ENCODE measurements at regions not wholly inside any gene's neighbourhood (a gene's known extent, or its start where the extent isn't known, plus 50 kb on each side); places are given as distances from the start of the nearest gene placed in this dataset.

GRCh38 chr3:153273767-153274435 is 111.9 kb downstream of the RAP2B start:
- TF ChIP-seq, protein P1, sequence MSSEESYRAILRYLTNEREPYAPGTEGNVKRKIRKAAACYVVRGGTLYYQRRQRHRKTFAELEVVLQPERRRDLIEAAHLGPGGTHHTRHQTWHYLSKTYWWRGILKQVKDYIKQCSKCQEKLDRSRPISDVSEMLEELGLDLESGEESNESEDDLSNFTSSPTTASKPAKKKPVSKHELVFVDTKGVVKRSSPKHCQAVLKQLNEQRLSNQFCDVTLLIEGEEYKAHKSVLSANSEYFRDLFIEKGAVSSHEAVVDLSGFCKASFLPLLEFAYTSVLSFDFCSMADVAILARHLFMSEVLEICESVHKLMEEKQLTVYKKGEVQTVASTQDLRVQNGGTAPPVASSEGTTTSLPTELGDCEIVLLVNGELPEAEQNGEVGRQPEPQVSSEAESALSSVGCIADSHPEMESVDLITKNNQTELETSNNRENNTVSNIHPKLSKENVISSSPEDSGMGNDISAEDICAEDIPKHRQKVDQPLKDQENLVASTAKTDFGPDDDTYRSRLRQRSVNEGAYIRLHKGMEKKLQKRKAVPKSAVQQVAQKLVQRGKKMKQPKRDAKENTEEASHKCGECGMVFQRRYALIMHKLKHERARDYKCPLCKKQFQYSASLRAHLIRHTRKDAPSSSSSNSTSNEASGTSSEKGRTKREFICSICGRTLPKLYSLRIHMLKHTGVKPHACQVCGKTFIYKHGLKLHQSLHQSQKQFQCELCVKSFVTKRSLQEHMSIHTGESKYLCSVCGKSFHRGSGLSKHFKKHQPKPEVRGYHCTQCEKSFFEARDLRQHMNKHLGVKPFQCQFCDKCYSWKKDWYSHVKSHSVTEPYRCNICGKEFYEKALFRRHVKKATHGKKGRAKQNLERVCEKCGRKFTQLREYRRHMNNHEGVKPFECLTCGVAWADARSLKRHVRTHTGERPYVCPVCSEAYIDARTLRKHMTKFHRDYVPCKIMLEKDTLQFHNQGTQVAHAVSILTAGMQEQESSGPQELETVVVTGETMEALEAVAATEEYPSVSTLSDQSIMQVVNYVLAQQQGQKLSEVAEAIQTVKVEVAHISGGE (tag by site-specific recombination; conservative IDR thresholded peaks at IDR 0.05; ENCODE audit: low read depth): no peak
- TF ChIP-seq ZNF24 (tag by site-specific recombination; IDR thresholded peaks at IDR 0.05) (no peak), ZNF426 (tag by site-specific recombination; IDR thresholded peaks at IDR 0.05) (no peak), ZSCAN23 (tag by site-specific recombination; IDR thresholded peaks at IDR 0.05) (no peak), ZNF214 (tag by site-specific recombination; IDR thresholded peaks at IDR 0.05; ENCODE audit: borderline replicate concordance) (no peak), ZBTB48 (tag by site-specific recombination; IDR thresholded peaks at IDR 0.05) (no peak), ZNF600 (tag by site-specific recombination; IDR thresholded peaks at IDR 0.05) (no peak), SALL2 (tag by site-specific recombination; IDR thresholded peaks at IDR 0.05; ENCODE audit: borderline replicate concordance) (no peak), ZNF324 (tag by site-specific recombination; IDR thresholded peaks at IDR 0.05) (no peak), ZNF548 (tag by site-specific recombination; IDR thresholded peaks at IDR 0.05) (no peak), ZNF514 (tag by site-specific recombination; IDR thresholded peaks at IDR 0.05) (no peak), ZNF660 (tag by site-specific recombination; IDR thresholded peaks at IDR 0.05) (no peak), ZNF776 (tag by site-specific recombination; IDR thresholded peaks at IDR 0.05; ENCODE audit: borderline replicate concordance) (no peak), EGR2 (tag by site-specific recombination; IDR thresholded peaks at IDR 0.05; ENCODE audit: low read depth) (no peak)
- TF ChIP-seq, protein P2, sequence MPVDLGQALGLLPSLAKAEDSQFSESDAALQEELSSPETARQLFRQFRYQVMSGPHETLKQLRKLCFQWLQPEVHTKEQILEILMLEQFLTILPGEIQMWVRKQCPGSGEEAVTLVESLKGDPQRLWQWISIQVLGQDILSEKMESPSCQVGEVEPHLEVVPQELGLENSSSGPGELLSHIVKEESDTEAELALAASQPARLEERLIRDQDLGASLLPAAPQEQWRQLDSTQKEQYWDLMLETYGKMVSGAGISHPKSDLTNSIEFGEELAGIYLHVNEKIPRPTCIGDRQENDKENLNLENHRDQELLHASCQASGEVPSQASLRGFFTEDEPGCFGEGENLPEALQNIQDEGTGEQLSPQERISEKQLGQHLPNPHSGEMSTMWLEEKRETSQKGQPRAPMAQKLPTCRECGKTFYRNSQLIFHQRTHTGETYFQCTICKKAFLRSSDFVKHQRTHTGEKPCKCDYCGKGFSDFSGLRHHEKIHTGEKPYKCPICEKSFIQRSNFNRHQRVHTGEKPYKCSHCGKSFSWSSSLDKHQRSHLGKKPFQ (tag by site-specific recombination; IDR thresholded peaks at IDR 0.05): no peak
- TF ChIP-seq, protein P3, sequence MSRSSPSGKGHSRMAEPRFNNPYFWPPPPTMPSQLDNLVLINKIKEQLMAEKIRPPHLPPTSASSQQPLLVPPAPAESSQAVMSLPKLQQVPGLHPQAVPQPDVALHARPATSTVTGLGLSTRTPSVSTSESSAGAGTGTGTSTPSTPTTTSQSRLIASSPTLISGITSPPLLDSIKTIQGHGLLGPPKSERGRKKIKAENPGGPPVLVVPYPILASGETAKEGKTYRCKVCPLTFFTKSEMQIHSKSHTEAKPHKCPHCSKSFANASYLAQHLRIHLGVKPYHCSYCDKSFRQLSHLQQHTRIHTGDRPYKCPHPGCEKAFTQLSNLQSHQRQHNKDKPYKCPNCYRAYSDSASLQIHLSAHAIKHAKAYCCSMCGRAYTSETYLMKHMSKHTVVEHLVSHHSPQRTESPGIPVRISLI (tag by site-specific recombination; IDR thresholded peaks at IDR 0.05): no peak
- no peaks in the 10 kb centered on the region for H3K9me3 ChIP-seq (ENCODE audit: control insufficient read depth, insufficient read depth, low read depth, low read length)
- no peaks in the 10 kb centered on the region for H3K4me1 ChIP-seq (ENCODE audit: control insufficient read depth, insufficient read depth, low read length)
- ChIA-PET CTCF (interaction anchor here (0.5 to 0.7 kb wide), 4 partner anchors 231 to 269 kb away, joined by 3 to 5 read pairs (median 3); no protein-coding TSS in a partner anchor), POLR2A (interaction anchor here (0.7 kb wide), 1 partner anchor 112 kb away, joined by 3 read pairs; no protein-coding TSS in a partner anchor)
- no peak overlapping the region for H3K4me3 ChIP-seq (ENCODE audit: low read depth, low read length)
- H3K27ac ChIP-seq (ENCODE audit: extremely low read depth, low read depth, low read length): no peak overlapping the region
- H3K36me3 ChIP-seq (ENCODE audit: control insufficient read depth in 2 of 2, insufficient read depth in 1 of 2, low read length in 2 of 2): no peaks in the 10 kb centered on the region

GRCh38 chr3:153274561-153274960 is 112.5 kb downstream of the RAP2B start:
- Histone ChIP-seq H3K36me3 (ENCODE audit: control insufficient read depth in 2 of 2, insufficient read depth in 1 of 2, low read length in 2 of 2) (no peaks in the 10 kb centered on the region), H3K4me1 (ENCODE audit: control insufficient read depth, insufficient read depth, low read length) (no peaks in the 10 kb centered on the region), H3K9me3 (ENCODE audit: control insufficient read depth, insufficient read depth, low read depth, low read length) (no peaks in the 10 kb centered on the region), H3K27ac (ENCODE audit: extremely low read depth, low read depth, low read length) (no peak overlapping the region), H3K4me3 (ENCODE audit: low read depth, low read length) (no peak overlapping the region)
- CTCF ChIA-PET: interaction anchor here (0.5 to 0.7 kb wide), 2 partner anchors 239 to 241 kb away, joined by 3 read pairs; no protein-coding TSS in a partner anchor
- TF ChIP-seq HOXC10 (CRISPR knock-in tag; IDR thresholded peaks at IDR 0.05) (no peak), ZNF146 (tag by site-specific recombination; IDR thresholded peaks at IDR 0.05) (no peak), ZNF10 (tag by site-specific recombination; IDR thresholded peaks at IDR 0.05) (no peak), ZNF184 (tag by site-specific recombination; IDR thresholded peaks at IDR 0.05) (no peak), ZNF664 (tag by site-specific recombination; IDR thresholded peaks at IDR 0.05) (no peak), ZNF2 (tag by site-specific recombination; IDR thresholded peaks at IDR 0.05) (no peak), EGR2 (tag by site-specific recombination; IDR thresholded peaks at IDR 0.05; ENCODE audit: low read depth) (no peak), ZNF561 (tag by site-specific recombination; IDR thresholded peaks at IDR 0.05; ENCODE audit: borderline replicate concordance) (no peak), ZNF514 (tag by site-specific recombination; IDR thresholded peaks at IDR 0.05) (no peak), ZNF521 (tag by site-specific recombination; IDR thresholded peaks at IDR 0.05) (no peak), ZNF175 (tag by site-specific recombination; IDR thresholded peaks at IDR 0.05) (no peak), ZNF354C (tag by site-specific recombination; IDR thresholded peaks at IDR 0.05; ENCODE audit: borderline replicate concordance, low read depth) (no peak), HOXD13 (CRISPR knock-in tag; IDR thresholded peaks at IDR 0.05; ENCODE audit: borderline replicate concordance) (no peak)
- TF ChIP-seq, protein P4, sequence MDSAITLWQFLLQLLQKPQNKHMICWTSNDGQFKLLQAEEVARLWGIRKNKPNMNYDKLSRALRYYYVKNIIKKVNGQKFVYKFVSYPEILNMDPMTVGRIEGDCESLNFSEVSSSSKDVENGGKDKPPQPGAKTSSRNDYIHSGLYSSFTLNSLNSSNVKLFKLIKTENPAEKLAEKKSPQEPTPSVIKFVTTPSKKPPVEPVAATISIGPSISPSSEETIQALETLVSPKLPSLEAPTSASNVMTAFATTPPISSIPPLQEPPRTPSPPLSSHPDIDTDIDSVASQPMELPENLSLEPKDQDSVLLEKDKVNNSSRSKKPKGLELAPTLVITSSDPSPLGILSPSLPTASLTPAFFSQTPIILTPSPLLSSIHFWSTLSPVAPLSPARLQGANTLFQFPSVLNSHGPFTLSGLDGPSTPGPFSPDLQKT (IDR thresholded peaks at IDR 0.05; ENCODE audit: borderline replicate concordance, low read depth, low read length): no peak
- POLR2A ChIA-PET: no interaction called here

All from HEK293 (cell line).